ENCODE measurements at regions not wholly inside any gene's neighbourhood (a gene's known extent, or its start where the extent isn't known, plus 50 kb on each side); places are given as distances from the start of the nearest gene placed in this dataset.

DNA sequence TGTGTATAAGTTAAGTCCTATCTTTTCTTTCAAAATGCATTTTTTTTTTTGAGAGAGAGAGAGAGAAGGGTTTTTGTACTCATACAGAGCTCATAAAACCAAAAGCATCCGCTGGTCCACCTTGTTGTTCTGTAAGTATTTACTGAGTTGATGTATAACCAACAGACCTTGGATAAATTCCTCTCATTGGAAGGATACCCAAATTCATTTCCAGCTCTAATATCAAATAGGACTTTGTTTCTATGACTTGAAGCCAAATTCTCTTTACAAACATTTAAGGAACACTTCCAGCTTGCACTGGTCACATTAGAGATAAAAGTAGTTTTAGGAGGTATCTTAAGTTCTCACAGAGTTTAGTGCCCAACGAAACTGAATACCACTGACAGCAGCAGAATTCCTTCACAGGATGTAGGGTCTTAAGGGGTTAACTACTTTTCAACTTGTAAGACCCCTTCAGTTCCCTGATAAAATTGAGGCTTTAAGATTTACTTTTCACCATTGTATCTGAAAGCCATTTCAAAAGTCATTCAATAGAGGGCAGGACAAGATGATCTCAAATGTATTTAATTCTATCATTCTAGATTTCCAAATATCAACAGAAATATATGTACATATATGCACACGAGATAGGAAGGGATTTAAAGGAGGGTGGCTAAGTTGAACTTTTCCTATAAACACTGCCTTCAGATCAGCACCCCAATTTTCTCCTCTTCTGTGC lies 1398.5 kb upstream of the CELF4 start:
- FAIRE-seq (no peak), DNase-seq (ENCODE audit: insufficient read length, low spot score) (no peak)

GRCh38 chr18:38961880-38962279 lies 1396.3 kb upstream of the CELF4 start:
- FAIRE-seq: no peak

GRCh38 chr18:38957736-38958135 lies 1392.1 kb upstream of the CELF4 start:
- DNase-seq (ENCODE audit: insufficient read length, low spot score) (no peak), FAIRE-seq (no peak)

More at GRCh38 chr18:38961880-38962279, 1396.3 kb upstream of the CELF4 start:
- DNase-seq (ENCODE audit: insufficient read length, low spot score): no peak

DNA sequence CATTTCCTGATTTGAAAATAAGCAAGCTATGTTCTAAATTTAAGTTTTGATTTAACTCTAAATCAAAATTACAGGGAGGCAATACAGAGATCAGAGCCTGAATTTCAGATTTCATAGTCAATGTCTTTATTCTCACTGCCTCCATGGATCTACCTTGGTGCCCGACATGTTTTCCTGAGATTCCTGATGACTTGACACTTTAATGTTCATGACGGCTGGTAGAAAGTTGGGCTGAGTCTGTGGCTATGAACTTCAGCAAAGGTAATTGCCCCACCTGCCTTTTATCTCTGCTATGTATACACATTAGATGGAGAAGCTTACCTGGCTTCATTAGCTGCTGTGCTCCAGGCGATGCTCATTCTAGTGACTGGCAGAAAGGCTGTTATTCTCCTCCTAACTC lies 1390.5 kb upstream of the CELF4 start:
- no peak for FAIRE-seq

DNA sequence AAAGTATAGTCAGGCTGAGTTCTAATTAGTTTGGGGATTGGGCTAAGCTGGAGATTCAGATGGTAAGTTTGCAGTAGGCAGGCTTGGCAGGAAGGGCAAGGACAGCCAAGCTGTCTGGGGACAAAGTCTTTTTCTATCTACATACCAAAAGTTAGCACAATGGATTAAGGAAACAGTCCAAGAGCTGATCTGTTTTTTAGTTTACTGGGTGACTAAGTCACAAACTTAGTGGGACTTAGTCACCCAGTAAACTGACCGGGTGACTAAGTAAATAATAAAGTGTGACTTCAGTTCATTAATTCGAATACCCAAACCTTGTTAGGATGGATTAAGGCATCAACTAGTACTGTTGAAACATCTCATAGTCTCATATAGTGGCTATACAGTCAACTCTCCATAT lies 1386.0 kb upstream of the CELF4 start:
- FAIRE-seq (no peak), DNase-seq (ENCODE audit: insufficient read length, low spot score) (no peak)

More for the DNA sequence above, 1390.5 kb upstream of the CELF4 start:
- no peak for DNase-seq (ENCODE audit: insufficient read length, low spot score)

DNA sequence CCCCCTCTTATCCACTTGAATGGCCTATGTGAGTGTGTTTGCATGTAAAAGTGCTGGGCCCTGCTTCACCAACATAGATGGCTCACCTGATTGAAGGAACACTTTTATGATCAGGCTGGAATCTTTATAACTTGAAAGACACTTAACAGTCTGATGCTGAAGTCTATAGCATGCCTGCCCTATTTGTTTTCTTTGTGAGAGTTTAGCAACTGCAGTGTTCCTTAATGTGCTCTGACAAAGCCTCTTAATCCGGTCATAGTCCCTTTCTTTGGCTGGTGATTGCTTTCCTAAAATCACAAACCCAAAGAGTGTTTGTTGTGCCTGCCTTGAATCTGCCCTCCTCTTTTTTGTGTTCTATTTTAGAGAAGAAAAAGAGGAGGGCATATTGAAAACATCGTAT lies 1382.8 kb upstream of the CELF4 start:
- FAIRE-seq (no peak), DNase-seq (ENCODE audit: insufficient read length, low spot score) (no peak)

- FAIRE-seq: no peak
- DNase-seq (ENCODE audit: insufficient read length, low spot score): no peak
These were observed 1378.9 kb upstream of the CELF4 start for GRCh38 chr18:38944446-38945024.

GRCh38 chr18:38941711-38942561 lies 1376.3 kb upstream of the CELF4 start:
- FAIRE-seq (no peak), DNase-seq (ENCODE audit: insufficient read length, low spot score) (no peak)

DNA sequence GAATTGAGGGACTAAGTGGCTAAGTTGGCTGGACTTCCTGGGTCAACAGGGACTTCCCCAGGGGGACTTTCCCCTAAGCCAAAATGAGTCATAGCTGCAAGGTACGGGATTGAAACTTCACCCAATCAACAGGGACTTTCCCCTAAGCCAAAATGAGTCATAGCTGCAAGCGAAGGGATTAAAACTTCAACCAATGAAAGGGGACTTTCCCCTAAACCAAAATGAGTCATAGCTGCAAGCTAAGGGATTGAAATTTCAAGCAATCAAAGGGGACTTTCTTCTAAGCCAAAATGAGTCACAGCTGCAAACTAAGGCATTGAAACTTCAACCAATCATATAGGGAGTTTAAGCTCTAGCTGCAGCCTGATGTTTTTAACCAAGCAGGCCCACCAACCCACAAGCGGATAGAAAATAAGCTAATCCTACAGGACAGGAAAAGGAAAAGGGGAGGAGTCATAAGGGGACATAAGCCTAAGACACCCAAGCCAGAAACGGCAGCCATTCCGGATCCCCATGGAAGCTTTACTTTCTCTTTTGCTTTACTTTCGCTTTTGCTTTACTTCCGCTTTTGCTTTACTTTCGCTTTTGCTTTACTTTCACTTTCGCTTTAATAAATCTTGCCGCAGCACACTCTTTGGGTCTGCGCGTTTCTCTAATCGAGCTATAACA lies 1375.4 kb upstream of the CELF4 start:
- peak; percentile 14 for DNase-seq (ENCODE audit: insufficient read length, low spot score)
- FAIRE-seq: peak; percentile 90

- FAIRE-seq (no peak), DNase-seq (ENCODE audit: insufficient read length, low spot score) (no peak)
These were observed 1374.9 kb upstream of the CELF4 start for GRCh38 chr18:38940475-38940862.

GRCh38 chr18:38933910-38934510 lies 1368.4 kb upstream of the CELF4 start:
- DNase-seq (ENCODE audit: insufficient read length, low spot score) (no peak), FAIRE-seq (peak; percentile 80)

- no peak for DNase-seq (ENCODE audit: insufficient read length, low spot score)
- peak; percentile 64 for FAIRE-seq
These were observed 1367.7 kb upstream of the CELF4 start for GRCh38 chr18:38933322-38933721.

- DNase-seq (ENCODE audit: insufficient read length, low spot score) (no peak), FAIRE-seq (peak; percentile 82)
These were observed 1367.2 kb upstream of the CELF4 start for GRCh38 chr18:38932752-38933151.

GRCh38 chr18:38931754-38932050 lies 1366.1 kb upstream of the CELF4 start:
- DNase-seq (ENCODE audit: insufficient read length, low spot score) (no peak), FAIRE-seq (no peak)

DNA sequence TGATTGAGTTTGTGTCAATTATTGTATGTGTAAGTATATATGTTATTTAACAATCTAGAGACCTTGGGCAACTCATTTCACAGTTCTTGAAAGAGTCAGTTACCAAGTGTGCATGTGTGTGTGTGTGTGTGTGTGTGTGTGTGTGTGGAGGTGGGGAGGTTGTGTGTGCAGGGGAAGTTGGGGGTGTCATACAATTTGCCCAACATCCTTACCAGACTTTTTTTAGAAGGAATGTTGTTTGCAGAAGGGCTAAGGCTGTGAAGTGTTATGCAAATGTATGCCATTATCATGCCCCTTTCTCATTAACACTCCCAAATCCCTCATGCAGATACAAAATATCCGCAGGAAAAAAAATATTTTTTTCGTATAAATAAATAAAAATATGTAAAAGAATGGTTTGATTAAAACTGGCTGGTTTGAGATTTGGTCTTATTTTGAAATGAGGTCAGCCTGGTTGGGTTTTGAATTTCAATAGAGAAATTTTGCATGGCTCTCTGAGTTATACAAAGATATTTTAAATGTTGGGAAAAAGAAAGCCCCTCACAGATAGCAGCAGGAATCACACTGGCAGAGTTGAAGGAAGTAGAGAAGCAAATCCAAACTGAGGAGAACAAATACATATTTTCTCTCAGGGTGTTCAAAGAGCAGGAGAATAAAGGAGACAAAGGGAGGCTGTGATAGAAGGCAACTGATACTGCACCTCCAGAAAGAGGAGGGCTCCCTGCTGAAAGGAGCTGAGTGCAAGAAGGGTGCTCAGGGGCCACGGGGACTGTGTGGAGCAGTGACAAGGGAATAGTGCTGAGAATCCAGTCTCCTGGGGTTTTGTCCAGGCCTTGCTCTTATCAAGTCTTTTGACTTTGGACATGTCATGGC lies 1365.5 kb upstream of the CELF4 start:
- DNase-seq (ENCODE audit: insufficient read length, low spot score) (no peak), FAIRE-seq (no peak)

DNA sequence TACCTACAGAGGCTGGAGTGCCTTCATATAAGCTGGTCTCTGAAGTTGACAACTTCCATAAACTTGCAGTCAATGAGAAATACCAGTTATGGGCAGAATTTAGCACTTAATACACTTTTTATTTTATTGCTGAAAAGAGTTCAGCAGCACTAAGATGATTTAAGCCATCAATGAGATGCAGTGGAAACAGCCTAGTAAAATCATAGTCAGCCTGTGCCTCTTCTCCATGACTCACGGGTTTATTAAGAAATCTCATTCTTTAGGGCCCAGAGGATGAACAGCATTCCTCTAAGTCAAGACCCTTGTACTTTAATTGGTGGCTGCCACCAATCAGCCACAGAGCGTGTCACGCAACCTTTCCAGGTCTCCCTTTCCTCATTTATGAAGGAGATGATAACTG lies 1357.9 kb upstream of the CELF4 start:
- DNase-seq (ENCODE audit: insufficient read length, low spot score): no peak
- no peak for FAIRE-seq

DNA sequence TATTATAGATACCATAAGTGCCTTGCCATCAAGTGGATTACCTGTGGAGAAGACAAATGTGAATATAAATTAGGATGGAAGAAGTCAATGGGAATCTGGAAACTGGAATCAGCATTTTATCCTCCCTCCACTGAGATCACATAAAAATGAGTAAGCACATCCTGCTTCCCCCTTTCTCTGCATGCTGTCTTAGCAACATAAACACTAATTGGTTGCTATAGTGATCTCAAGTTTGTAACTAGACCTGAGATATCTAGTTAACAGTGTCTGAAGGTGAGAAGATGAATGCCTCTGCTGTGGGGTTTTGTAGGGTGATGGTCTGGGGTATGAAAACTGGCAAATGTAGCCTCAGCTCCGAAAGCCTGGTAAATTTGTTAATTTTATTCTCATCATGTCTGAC lies 1357.5 kb upstream of the CELF4 start:
- FAIRE-seq (no peak), DNase-seq (ENCODE audit: insufficient read length, low spot score) (no peak)

GRCh38 chr18:38909972-38910371 lies 1344.4 kb upstream of the CELF4 start:
- no peak for DNase-seq (ENCODE audit: insufficient read length, low spot score)
- no peak for FAIRE-seq

GRCh38 chr18:38902796-38903195 lies 1337.2 kb upstream of the CELF4 start:
- DNase-seq (ENCODE audit: insufficient read length, low spot score) (no peak), FAIRE-seq (no peak)

DNA sequence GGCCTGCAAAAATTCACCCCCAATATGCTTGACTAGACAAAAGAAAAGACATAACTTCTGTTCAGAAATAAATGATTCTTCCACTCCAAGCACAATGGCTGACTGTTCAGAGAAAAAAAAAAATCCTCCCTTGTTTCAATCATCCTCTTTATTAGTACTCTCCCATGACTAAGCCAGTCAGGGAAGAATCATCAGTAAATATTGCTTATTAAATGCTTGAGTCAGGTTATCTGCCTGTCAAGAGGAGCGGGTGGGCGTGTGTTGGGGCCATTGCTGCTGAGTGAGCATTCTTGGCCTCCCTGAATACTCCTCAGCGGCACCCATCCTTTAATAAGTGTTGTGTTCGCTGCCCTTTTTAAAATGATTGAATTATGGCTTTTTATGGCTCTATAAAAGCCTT lies 1334.8 kb upstream of the CELF4 start:
- FAIRE-seq (no peak), DNase-seq (ENCODE audit: insufficient read length, low spot score) (no peak)
